Adrenal gland (tissue), 5 donors: ENCODE measurements at regions not wholly inside any gene's neighbourhood (a gene's known extent, or its start where the extent isn't known, plus 50 kb on each side); places are given as distances from the start of the nearest gene placed in this dataset.

Source experiments
- CTCF ChIP-seq, 6 experiments: fragments of 450-650 bp in 4 of 6; fragments of 200-600 bp in 2 of 6; sonication (generic) in 1 of 6; IDR thresholded peaks; 1 replicate in 5 of 6; 2 replicates in 1 of 6; pipeline versions ENCODE4 v1.5.1 to v1.8.0; 2016 to 2021; ENCODE audit warnings: antibody characterized with exemption in 6 of 6, mild to moderate bottlenecking in 2 of 6, moderate library complexity in 1 of 6
- POLR2A ChIP-seq, 2 donors: fragments of 450-650 bp; IDR thresholded peaks; one replicate each; pipeline ENCODE4 v1.6.1; 2017; ENCODE audit warnings: antibody characterized with exemption in 2 of 2, mild to moderate bottlenecking in 2 of 2, moderate library complexity in 1 of 2
- donor health status: DM: no; HTN: no; CAD: no.

GRCh38 chr10:62620491-62620890 lies 184.0 kb upstream of the ADO start:
- no peak for TF ChIP-seq POLR2A (IDR thresholded peaks at IDR 0.05)
- TF ChIP-seq CTCF (IDR thresholded peaks at IDR 0.05): no peak
